NCI-H510A (cell line): ENCODE measurements at regions not wholly inside any gene's neighbourhood (a gene's known extent, or its start where the extent isn't known, plus 50 kb on each side); places are given as distances from the start of the nearest gene placed in this dataset.

Experiments
- DNase-seq: peaks from one replicate; lab custom pipeline; 2025; lab: John Stamatoyannopoulos, UW

GRCh38 chr1:216984536-216984935 lies 261.3 kb upstream of the ESRRG start:
- no peak for DNase-seq

- DNase-seq = no peak
These were observed 260.6 kb upstream of the ESRRG start for GRCh38 chr1:216983823-216984222.

- no peak for DNase-seq
These were observed 238.3 kb upstream of the ESRRG start for GRCh38 chr1:216961516-216961915.

- DNase-seq = no peak
These were observed 237.5 kb upstream of the ESRRG start for GRCh38 chr1:216960716-216961115.

GRCh38 chr1:216958569-216958968 lies 235.3 kb upstream of the ESRRG start:
- DNase-seq = no peak

- DNase-seq = no peak
These were observed 230.3 kb upstream of the ESRRG start for GRCh38 chr1:216953495-216953894.

- DNase-seq = no peak
These were observed 229.6 kb upstream of the ESRRG start for GRCh38 chr1:216952864-216953263.

GRCh38 chr1:216945538-216946080 lies 222.4 kb upstream of the ESRRG start:
- no peak for DNase-seq

GRCh38 chr1:216944864-216945510 lies 221.8 kb upstream of the ESRRG start:
- DNase-seq = no peak

- DNase-seq = no peak
These were observed 214.3 kb upstream of the ESRRG start for GRCh38 chr1:216937491-216937890.

- DNase-seq = no peak
These were observed 213.6 kb upstream of the ESRRG start for GRCh38 chr1:216936779-216937178.

- no peak for DNase-seq
These were observed 212.7 kb upstream of the ESRRG start for GRCh38 chr1:216935901-216936300.

GRCh38 chr1:216932424-216932823 lies 209.2 kb upstream of the ESRRG start:
- DNase-seq = no peak

- no peak for DNase-seq
These were observed 206.8 kb upstream of the ESRRG start for GRCh38 chr1:216929870-216930582.

- DNase-seq = no peak
These were observed 204.4 kb upstream of the ESRRG start for GRCh38 chr1:216927633-216928032.

- DNase-seq = no peak
These were observed 203.7 kb upstream of the ESRRG start for GRCh38 chr1:216926720-216927510.

- DNase-seq = no peak
These were observed 202.9 kb upstream of the ESRRG start for GRCh38 chr1:216925962-216926625.

GRCh38 chr1:216924732-216925131 lies 201.5 kb upstream of the ESRRG start:
- DNase-seq = no peak

- DNase-seq = no peak
These were observed 200.4 kb upstream of the ESRRG start for GRCh38 chr1:216923601-216924000.

- DNase-seq = no peak
These were observed 199.2 kb upstream of the ESRRG start for GRCh38 chr1:216922406-216922805.

- DNase-seq = no peak
These were observed 198.6 kb upstream of the ESRRG start for GRCh38 chr1:216921866-216922265.
